ENCODE measurements at regions not wholly inside any gene's neighbourhood (a gene's known extent, or its start where the extent isn't known, plus 50 kb on each side); places are given as distances from the start of the nearest gene placed in this dataset.

DNA sequence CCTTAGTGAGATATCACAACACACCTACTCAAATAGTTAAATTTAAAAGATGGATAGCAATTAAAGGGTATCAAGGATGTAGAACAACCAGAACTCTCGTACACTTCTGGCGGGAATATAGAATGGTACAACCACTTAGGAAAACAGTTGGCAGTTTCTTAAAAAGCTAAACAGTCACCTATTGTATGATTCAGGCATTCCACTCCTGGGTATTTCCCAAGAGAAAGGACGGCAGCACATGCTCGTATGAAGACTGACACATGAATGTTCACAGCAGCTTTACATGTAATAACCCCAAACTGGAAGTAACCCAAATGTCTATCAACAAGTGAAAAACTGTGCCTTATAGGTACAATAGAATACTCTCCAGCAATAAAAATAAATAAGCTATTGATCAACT lies 465.2 kb downstream of the VRK1 start:
- no peak for DNase-seq
- Histone ChIP-seq H3K27ac (no peak overlapping the region), H3K4me3 (replicated peaks in 1 of 3) (no peak overlapping the region), H3K4me1 (no peaks in the 10 kb centered on the region), H3K9me3 (no peaks in the 10 kb centered on the region), H3K36me3 (no peaks in the 10 kb centered on the region), H3K27me3 (no peaks in the 10 kb centered on the region)
- intact Hi-C loops (cut with DNase I): no loop called here
- WGBS, 2 donors: 87 to 88% methylated on average over 4 of the region's 4 CpGs
- no peak for TF ChIP-seq POLR2A (IDR thresholded peaks at IDR 0.05)

GRCh38 chr14:97264516-97265230 lies 467.5 kb downstream of the VRK1 start:
- intact Hi-C loops (cut with DNase I): no loop called here
- Histone ChIP-seq H3K9me3 (no peaks in the 10 kb centered on the region), H3K27ac (no peak overlapping the region), H3K27me3 (no peaks in the 10 kb centered on the region), H3K4me1 (no peaks in the 10 kb centered on the region), H3K36me3 (no peaks in the 10 kb centered on the region), H3K4me3 (replicated peaks in 1 of 3) (no peak overlapping the region)
- DNase-seq: no peak
- TF ChIP-seq CTCF (IDR thresholded peaks at IDR 0.05): no peak
- TF ChIP-seq POLR2A (IDR thresholded peaks at IDR 0.05): no peak
- WGBS, 2 donors: 90 to 92% methylated on average over 8 of the region's 8 CpGs

DNA sequence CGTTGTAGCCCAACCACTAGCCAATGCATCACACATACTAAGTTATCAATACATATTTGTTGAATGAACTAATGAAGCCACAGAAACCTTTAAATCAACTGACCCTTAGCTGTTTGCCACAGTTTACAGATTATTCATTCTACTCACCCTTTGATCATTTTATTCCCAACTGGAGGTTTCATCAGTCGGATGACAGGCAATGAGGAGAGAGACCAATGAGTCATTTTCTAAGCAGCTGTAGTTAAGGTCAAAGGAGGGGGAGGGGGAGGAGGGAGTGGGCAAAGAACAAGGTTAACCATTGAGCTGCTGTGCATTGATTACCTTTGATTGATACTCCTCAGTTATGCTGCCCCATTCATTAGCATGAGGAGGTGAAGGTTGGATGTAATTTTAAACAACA lies 469.5 kb downstream of the VRK1 start:
- Histone ChIP-seq H3K4me3 (replicated peaks in 1 of 3) (no peak overlapping the region), H3K27ac (no peak overlapping the region), H3K4me1 (no peaks in the 10 kb centered on the region), H3K36me3 (no peaks in the 10 kb centered on the region), H3K27me3 (no peaks in the 10 kb centered on the region), H3K9me3 (no peaks in the 10 kb centered on the region)
- no peak for TF ChIP-seq POLR2A (IDR thresholded peaks at IDR 0.05)
- TF ChIP-seq CTCF (IDR thresholded peaks at IDR 0.05): no peak
- intact Hi-C loops (cut with DNase I): no loop called here
- 37% methylated on average over 2 of the region's 2 CpGs for WGBS, 2 donors
- DNase-seq: no peak

- intact Hi-C loops (cut with DNase I): no loop called here
- no peak for DNase-seq
- Histone ChIP-seq H3K9me3 (no peaks in the 10 kb centered on the region), H3K27me3 (no peaks in the 10 kb centered on the region), H3K4me3 (replicated peaks in 1 of 3) (no peak overlapping the region), H3K4me1 (no peaks in the 10 kb centered on the region), H3K27ac (no peak overlapping the region), H3K36me3 (no peaks in the 10 kb centered on the region)
- no peak for TF ChIP-seq CTCF (IDR thresholded peaks at IDR 0.05)
- no peak for TF ChIP-seq POLR2A (IDR thresholded peaks at IDR 0.05)
Measured at GRCh38 chr14:97267509-97267908, 470.3 kb downstream of the VRK1 start.

DNA sequence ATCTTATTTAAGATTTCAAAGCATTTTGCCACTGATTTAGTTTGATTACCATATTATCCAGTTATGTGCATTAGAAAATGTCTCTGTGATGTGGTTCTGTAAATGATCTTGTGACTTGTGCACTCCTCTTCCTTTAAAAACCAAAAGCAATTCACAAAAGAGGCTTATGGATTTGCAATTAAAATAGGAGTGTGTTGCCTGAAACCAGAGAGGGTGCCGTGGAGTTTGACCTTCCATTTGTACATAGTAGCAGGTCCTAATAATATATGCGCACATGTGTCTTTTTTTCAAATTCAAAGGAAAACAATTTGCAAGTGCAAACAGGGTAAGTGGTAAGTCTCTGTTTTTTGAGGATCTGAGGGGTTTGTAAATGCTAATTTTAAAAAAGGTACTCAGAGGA lies 470.9 kb downstream of the VRK1 start:
- Histone ChIP-seq H3K27me3 (no peaks in the 10 kb centered on the region), H3K27ac (no peak overlapping the region), H3K4me3 (replicated peaks in 1 of 3) (no peak overlapping the region), H3K4me1 (no peaks in the 10 kb centered on the region), H3K36me3 (no peaks in the 10 kb centered on the region), H3K9me3 (no peaks in the 10 kb centered on the region)
- intact Hi-C loops (cut with DNase I): no loop called here
- WGBS, 2 donors: 65 to 72% methylated on average over 2 of the region's 2 CpGs
- TF ChIP-seq POLR2A (IDR thresholded peaks at IDR 0.05) (no peak), CTCF (IDR thresholded peaks at IDR 0.05) (no peak)
- DNase-seq: no peak
